ENCODE measurements at regions not wholly inside any gene's neighbourhood (a gene's known extent, or its start where the extent isn't known, plus 50 kb on each side); places are given as distances from the start of the nearest gene placed in this dataset.

DNA sequence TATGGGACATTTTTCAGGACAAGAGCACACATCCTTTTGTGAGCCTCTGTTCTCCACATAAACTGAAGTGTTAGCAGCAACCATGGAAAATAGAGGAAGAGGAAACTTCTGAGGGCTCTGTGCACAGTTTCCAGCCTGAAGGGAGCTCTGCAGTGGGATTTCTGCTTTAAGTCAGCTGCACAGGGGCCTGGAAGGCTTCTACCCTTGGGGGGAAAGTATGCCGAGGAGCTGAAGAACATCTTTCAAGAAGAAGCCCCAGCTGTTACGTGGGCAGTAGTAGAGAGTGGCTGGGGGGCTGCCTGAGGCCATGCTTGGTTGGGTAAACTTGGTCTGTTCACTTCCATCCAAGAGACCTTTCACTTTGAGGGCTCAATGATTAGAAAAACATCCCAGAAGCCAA, 82.7 kb upstream of the EED start:
- DNase-seq (ENCODE audit: extremely low spot score in 2 of 2), result no peak
- peak overlapping the region; percentile 22 for H3K27ac ChIP-seq

DNA sequence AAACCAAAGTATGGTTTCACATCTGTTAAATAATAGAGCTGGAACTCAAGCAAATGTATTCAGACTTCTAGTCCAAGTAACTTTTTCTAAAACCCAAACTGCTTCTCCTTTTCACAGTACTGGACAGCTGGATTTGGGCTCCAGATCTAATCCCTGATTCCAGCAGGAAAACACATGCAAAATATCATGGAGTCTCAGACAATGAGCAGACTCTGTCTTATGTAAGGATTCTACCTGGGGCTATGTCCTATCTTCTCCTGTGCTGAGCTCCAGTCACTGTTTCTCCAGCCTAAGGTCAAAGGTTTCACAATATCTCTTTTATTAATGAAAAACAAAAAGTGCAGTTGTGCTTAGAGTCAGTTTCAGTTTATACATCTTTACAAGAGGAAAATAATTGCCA, 83.2 kb upstream of the EED start:
- H3K4me3 ChIP-seq, result no peak overlapping the region
- H3K27ac ChIP-seq, result peak overlapping the region; percentile 22
- intact Hi-C loops (cut with DNase I), result no loop called here
- no peaks in the 10 kb centered on the region for H3K36me3 ChIP-seq
- H3K27me3 ChIP-seq, result no peaks in the 10 kb centered on the region
- no peak for TF ChIP-seq POLR2A (IDR thresholded peaks at IDR 0.05)
- no peak for TF ChIP-seq POLR2AphosphoS5 (IDR thresholded peaks at IDR 0.05; ENCODE audit: insufficient read depth in 1 of 2, low read depth in 1 of 2)
- TF ChIP-seq, protein P1, sequence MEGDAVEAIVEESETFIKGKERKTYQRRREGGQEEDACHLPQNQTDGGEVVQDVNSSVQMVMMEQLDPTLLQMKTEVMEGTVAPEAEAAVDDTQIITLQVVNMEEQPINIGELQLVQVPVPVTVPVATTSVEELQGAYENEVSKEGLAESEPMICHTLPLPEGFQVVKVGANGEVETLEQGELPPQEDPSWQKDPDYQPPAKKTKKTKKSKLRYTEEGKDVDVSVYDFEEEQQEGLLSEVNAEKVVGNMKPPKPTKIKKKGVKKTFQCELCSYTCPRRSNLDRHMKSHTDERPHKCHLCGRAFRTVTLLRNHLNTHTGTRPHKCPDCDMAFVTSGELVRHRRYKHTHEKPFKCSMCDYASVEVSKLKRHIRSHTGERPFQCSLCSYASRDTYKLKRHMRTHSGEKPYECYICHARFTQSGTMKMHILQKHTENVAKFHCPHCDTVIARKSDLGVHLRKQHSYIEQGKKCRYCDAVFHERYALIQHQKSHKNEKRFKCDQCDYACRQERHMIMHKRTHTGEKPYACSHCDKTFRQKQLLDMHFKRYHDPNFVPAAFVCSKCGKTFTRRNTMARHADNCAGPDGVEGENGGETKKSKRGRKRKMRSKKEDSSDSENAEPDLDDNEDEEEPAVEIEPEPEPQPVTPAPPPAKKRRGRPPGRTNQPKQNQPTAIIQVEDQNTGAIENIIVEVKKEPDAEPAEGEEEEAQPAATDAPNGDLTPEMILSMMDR (IDR thresholded peaks at IDR 0.05), result no peak
- peaks cover 30% of the 10 kb centered on the region for H3K4me1 ChIP-seq
- no peak for DNase-seq (ENCODE audit: extremely low spot score in 2 of 2)
- H3K9me3 ChIP-seq, result no peaks in the 10 kb centered on the region

More for the DNA sequence above, 82.7 kb upstream of the EED start:
- H3K27me3 ChIP-seq, result no peaks in the 10 kb centered on the region
- H3K4me3 ChIP-seq, result no peak overlapping the region
- H3K36me3 ChIP-seq, result no peaks in the 10 kb centered on the region
- intact Hi-C loops (cut with DNase I), result no loop called here
- peaks cover 30% of the 10 kb centered on the region for H3K4me1 ChIP-seq
- TF ChIP-seq POLR2A (IDR thresholded peaks at IDR 0.05) (no peak), POLR2AphosphoS5 (IDR thresholded peaks at IDR 0.05; ENCODE audit: insufficient read depth in 1 of 2, low read depth in 1 of 2) (no peak)
- TF ChIP-seq, protein P1 (IDR thresholded peaks at IDR 0.05), result no peak
- no peaks in the 10 kb centered on the region for H3K9me3 ChIP-seq

DNA sequence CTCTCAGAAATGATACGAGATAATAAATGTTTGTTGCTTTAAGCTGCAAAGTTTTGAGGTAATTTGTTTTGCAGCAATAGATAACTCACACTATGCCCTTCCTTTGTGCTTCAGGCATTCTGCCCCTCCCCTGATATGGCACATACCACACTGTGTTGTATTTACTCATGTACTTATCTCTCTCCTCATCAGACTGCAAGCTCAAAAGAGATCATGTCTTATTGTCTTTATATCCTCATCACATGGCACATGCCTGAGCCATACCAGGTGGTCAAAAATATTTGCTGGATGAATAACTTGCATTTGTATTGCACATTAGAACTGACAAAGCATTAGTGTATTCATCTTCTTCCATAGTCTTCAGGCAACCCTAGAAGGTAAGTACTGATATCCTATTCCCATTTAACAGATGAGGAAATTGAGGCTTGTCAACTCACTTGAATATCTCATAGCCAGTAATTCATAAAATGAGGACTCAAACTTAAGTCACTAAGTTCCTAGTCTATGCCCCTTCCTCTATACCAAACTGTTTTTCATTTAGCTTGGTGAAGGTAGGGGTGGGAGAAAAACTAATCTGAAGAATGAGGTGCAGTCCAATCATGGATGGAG, 83.9 kb upstream of the EED start:
- Histone ChIP-seq H3K9me3 (no peaks in the 10 kb centered on the region), H3K36me3 (no peaks in the 10 kb centered on the region), H3K27ac (no peak overlapping the region), H3K27me3 (no peaks in the 10 kb centered on the region), H3K4me3 (no peak overlapping the region), H3K4me1 (peaks cover 30% of the 10 kb centered on the region)
- no peak for TF ChIP-seq POLR2A (IDR thresholded peaks at IDR 0.05)
- TF ChIP-seq, protein P1 (IDR thresholded peaks at IDR 0.05), result no peak
- TF ChIP-seq POLR2AphosphoS5 (IDR thresholded peaks at IDR 0.05; ENCODE audit: insufficient read depth in 1 of 2, low read depth in 1 of 2), result no peak
- intact Hi-C loops (cut with DNase I), result no loop called here
- DNase-seq (ENCODE audit: extremely low spot score in 2 of 2), result no peak

DNA sequence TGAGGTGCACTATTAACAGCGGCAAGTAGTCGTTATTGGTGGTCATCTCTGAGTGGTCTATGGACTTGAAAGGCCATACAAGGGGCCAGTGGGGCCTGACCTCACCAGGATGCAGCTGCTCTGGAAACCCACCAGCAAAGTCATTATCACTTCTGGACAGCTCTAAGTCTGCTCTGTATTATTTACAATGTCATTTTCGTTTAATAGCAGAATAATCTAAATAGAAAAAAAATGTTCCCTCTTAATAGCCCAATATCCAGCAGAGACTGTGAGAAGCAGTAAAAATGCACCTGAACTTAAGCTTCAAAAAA, 85.0 kb upstream of the EED start:
- H3K9me3 ChIP-seq, result no peaks in the 10 kb centered on the region
- TF ChIP-seq, protein P1 (IDR thresholded peaks at IDR 0.05), result no peak
- TF ChIP-seq POLR2AphosphoS5 (IDR thresholded peaks at IDR 0.05; ENCODE audit: insufficient read depth in 1 of 2, low read depth in 1 of 2) (no peak), POLR2A (IDR thresholded peaks at IDR 0.05) (no peak)
- peaks cover 30% of the 10 kb centered on the region for H3K4me1 ChIP-seq
- intact Hi-C loops (cut with DNase I), result no loop called here
- no peaks in the 10 kb centered on the region for H3K36me3 ChIP-seq
- H3K27ac ChIP-seq, result no peak overlapping the region
- H3K27me3 ChIP-seq, result no peaks in the 10 kb centered on the region
- no peak overlapping the region for H3K4me3 ChIP-seq
- DNase-seq (ENCODE audit: extremely low spot score in 2 of 2), result no peak

DNA sequence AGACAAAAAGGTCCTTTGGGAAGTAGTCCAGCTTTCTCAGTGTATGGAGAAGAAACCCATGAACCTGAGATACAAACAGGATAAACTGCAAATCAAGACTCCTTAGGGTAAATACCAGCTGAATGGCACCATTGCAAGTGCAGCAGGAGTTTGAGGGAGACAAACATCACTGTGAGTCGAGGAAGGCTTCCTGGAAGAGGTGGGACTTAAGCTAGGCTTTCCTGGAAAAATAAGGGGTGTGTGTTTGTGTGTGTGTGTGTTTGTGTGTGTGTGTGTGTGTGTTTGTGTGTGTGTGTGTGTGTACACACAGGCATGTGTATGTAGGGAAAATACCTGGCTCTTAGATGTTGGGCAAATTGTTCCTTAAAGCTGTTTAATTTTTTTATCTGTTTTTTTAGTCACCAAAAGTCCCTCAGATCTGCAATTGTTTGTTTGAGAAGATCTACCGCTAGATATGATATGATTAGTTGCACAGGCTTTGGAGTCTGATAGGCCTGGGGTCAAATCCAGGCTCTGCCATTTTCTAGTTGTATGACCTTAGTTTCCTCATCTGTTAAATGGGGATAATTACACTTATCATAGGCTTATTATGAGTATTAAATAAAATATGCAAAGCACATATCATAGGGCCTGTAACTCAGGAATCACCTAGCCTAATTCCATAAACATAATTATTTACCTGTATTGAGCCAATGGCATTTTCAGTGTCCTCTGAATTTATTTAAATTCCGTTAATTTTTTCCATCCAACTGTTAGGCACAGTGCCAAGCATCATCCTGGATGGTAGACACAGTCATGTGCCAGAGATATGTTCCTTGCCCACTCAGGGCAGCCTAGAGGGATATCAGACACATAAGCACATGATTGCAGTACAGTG, 85.6 kb upstream of the EED start:
- H3K4me1 ChIP-seq, result peaks cover 30% of the 10 kb centered on the region
- intact Hi-C loops (cut with DNase I), result no loop called here
- no peaks in the 10 kb centered on the region for H3K36me3 ChIP-seq
- no peaks in the 10 kb centered on the region for H3K9me3 ChIP-seq
- DNase-seq (ENCODE audit: extremely low spot score in 2 of 2), result no peak
- no peaks in the 10 kb centered on the region for H3K27me3 ChIP-seq
- H3K4me3 ChIP-seq, result no peak overlapping the region
- H3K27ac ChIP-seq, result no peak overlapping the region
- TF ChIP-seq POLR2A (IDR thresholded peaks at IDR 0.05) (no peak), POLR2AphosphoS5 (IDR thresholded peaks at IDR 0.05; ENCODE audit: insufficient read depth in 1 of 2, low read depth in 1 of 2) (no peak)
- TF ChIP-seq, protein P1 (IDR thresholded peaks at IDR 0.05), result no peak
